Adrenal gland (tissue), 9 donors: ENCODE measurements at regions not wholly inside any gene's neighbourhood (a gene's known extent, or its start where the extent isn't known, plus 50 kb on each side); places are given as distances from the start of the nearest gene placed in this dataset.

Experiments
- DNase-seq, 7 donors: peaks; one replicate each; pipeline ENCODE4 v3.0.0-alpha.2; 2019 to 2020
- H3K27ac ChIP-seq, 5 donors: fragments of 200-600 bp; sonication (generic) in 4 of 5; 1 replicate in 3 of 5; 2 replicates in 2 of 5; pipeline versions ENCODE4 v1.5.1 to v1.8.0; 2016 to 2020; ENCODE audit warnings: mild to moderate bottlenecking in 1 of 5
- H3K27me3 ChIP-seq: fragments of 200-600 bp; 2 replicates; pipeline ENCODE4 v1.8.0; 2021
- H3K36me3 ChIP-seq, 2 donors: fragments of 200-600 bp; replicated peaks in 1 of 2; 1 replicate in 1 of 2; 2 replicates in 1 of 2; pipeline versions ENCODE4 v1.5.1 to v1.8.0; 2018 to 2022
- H3K4me1 ChIP-seq, 2 donors: fragments of 200-600 bp; replicated peaks in 1 of 2; 1 replicate in 1 of 2; 2 replicates in 1 of 2; pipeline versions ENCODE4 v1.5.1 to v1.8.0; 2018 to 2021
- H3K4me3 ChIP-seq, 4 donors: fragments of 200-600 bp; sonication (generic) in 3 of 4; one replicate each; pipeline ENCODE4 v1.5.1; 2016 to 2018
- H3K9me3 ChIP-seq, 3 donors: fragments of 200-600 bp; sonication (generic) in 1 of 3; replicated peaks in 1 of 3; 1 replicate in 2 of 3; 2 replicates in 1 of 3; pipeline versions ENCODE4 v1.5.1 to v1.8.0; 2016 to 2021
- CTCF ChIP-seq, 6 experiments: fragments of 450-650 bp in 4 of 6; fragments of 200-600 bp in 2 of 6; sonication (generic) in 1 of 6; IDR thresholded peaks; 1 replicate in 5 of 6; 2 replicates in 1 of 6; pipeline versions ENCODE4 v1.5.1 to v1.8.0; 2016 to 2021; ENCODE audit warnings: antibody characterized with exemption in 6 of 6, mild to moderate bottlenecking in 2 of 6, moderate library complexity in 1 of 6
- POLR2A ChIP-seq, 2 donors: fragments of 450-650 bp; IDR thresholded peaks; one replicate each; pipeline ENCODE4 v1.6.1; 2017; ENCODE audit warnings: antibody characterized with exemption in 2 of 2, mild to moderate bottlenecking in 2 of 2, moderate library complexity in 1 of 2
- WGBS, 4 donors: extraction: QIAGEN DNeasy Blood & Tissue Kit in 2 of 4; methylation state at CpG; one replicate each; pipeline versions ENCODE4 v1.1.5 to v1.1.7; 2013 to 2017; 5-methylcytosine and 5-hydroxymethylcytosine counted together
- intact Hi-C, 2 donors: fragments of 100-400 bp; cut with DNase I; formaldehyde crosslinking; loops; one replicate each; pipeline versions ENCODE4 v1.14.1 to v1.15.0; 2022 to 2023
- donor health status: healthy with polysubstance abuse.
- donor health status: Bipolar disorder and iron deficiency.
- donor health status: DM: yes; HTN: yes; CAD: no.
- donor health status: DM: no; HTN: no; CAD: no.
- donor health status: DM: no; HTN: no; CAD: no.

- Histone ChIP-seq H3K27me3 (no peaks in the 10 kb centered on the region), H3K27ac (no peak overlapping the region), H3K4me3 (no peak overlapping the region), H3K4me1 (no peaks in the 10 kb centered on the region), H3K9me3 (no peaks in the 10 kb centered on the region), H3K36me3 (no peaks in the 10 kb centered on the region)
- intact Hi-C loops, result no loop called here
- no peak for DNase-seq
- no peak for TF ChIP-seq CTCF (IDR thresholded peaks at IDR 0.05)
- WGBS, 4 donors, result 64 to 81% (median 73%) methylated on average over 1 of the region's 1 CpG
Observed at GRCh38 chr3:6177417-6177816, 683.5 kb upstream of the GRM7 start.

GRCh38 chr3:6179761-6180160, 681.2 kb upstream of the GRM7 start:
- 70 to 90% (median 85%) methylated on average over 3 of the region's 3 CpGs for WGBS, 4 donors
- Histone ChIP-seq H3K4me1 (no peaks in the 10 kb centered on the region), H3K9me3 (no peaks in the 10 kb centered on the region), H3K27ac (no peak overlapping the region), H3K27me3 (no peaks in the 10 kb centered on the region), H3K36me3 (no peaks in the 10 kb centered on the region), H3K4me3 (no peak overlapping the region)
- no peak for DNase-seq
- intact Hi-C loops, result no loop called here
- no peak for TF ChIP-seq CTCF (IDR thresholded peaks at IDR 0.05)
- TF ChIP-seq POLR2A (IDR thresholded peaks at IDR 0.05), result no peak

- intact Hi-C loops, result no loop called here
- no peaks in the 10 kb centered on the region for H3K9me3 ChIP-seq
Observed at GRCh38 chr3:6180171-6180570, 680.7 kb upstream of the GRM7 start.

GRCh38 chr3:6182476-6182875, 678.4 kb upstream of the GRM7 start:
- WGBS, 4 donors, result 62 to 78% (median 69%) methylated on average over 5 of the region's 5 CpGs
- H3K36me3 ChIP-seq, result no peaks in the 10 kb centered on the region
- TF ChIP-seq POLR2A (IDR thresholded peaks at IDR 0.05) (no peak), CTCF (IDR thresholded peaks at IDR 0.05) (no peak)
- H3K27ac ChIP-seq, result no peak overlapping the region
- no peaks in the 10 kb centered on the region for H3K4me1 ChIP-seq
- H3K4me3 ChIP-seq, result no peak overlapping the region
- intact Hi-C loops, result no loop called here
- no peak for DNase-seq
- no peaks in the 10 kb centered on the region for H3K27me3 ChIP-seq
- H3K9me3 ChIP-seq, result no peaks in the 10 kb centered on the region

More at GRCh38 chr3:6180171-6180570, 680.7 kb upstream of the GRM7 start:
- H3K27ac ChIP-seq, result no peak overlapping the region
- no peak overlapping the region for H3K4me3 ChIP-seq
- no peaks in the 10 kb centered on the region for H3K4me1 ChIP-seq
- TF ChIP-seq CTCF (IDR thresholded peaks at IDR 0.05) (no peak), POLR2A (IDR thresholded peaks at IDR 0.05) (no peak)
- no peak for DNase-seq
- H3K27me3 ChIP-seq, result no peaks in the 10 kb centered on the region
- H3K36me3 ChIP-seq, result no peaks in the 10 kb centered on the region
